Astrocyte (in vitro differentiated cells and primary cell): ENCODE measurements at regions not wholly inside any gene's neighbourhood (a gene's known extent, or its start where the extent isn't known, plus 50 kb on each side); places are given as distances from the start of the nearest gene placed in this dataset.

Source experiments
- DNase-seq: peaks from one replicate; pipeline ENCODE4 v3.0.0-alpha.2; 2010; ENCODE audit warnings: low read depth
- FAIRE-seq: peaks from 2 replicates; lab custom pipeline; 2011; peaks lifted over from hg19 to GRCh38; lab: Jason Lieb, UNC
- H2AFZ ChIP-seq: 2 replicates; pipeline ENCODE4 v1.6.0; 2012; ENCODE audit warnings: low read depth, low read length, inconsistent platforms
- H3K27ac ChIP-seq: 2 replicates; pipeline ENCODE4 v1.5.1; 2011; ENCODE audit warnings: low read depth, low read length, inconsistent platforms
- H3K27me3 ChIP-seq: 2 replicates; pipeline ENCODE4 v1.6.0; 2011; ENCODE audit warnings: low read length, inconsistent platforms; ENCODE audit not compliant: insufficient read depth
- H3K36me3 ChIP-seq: 2 replicates; pipeline ENCODE4 v1.5.1; 2011; ENCODE audit warnings: low read length, inconsistent platforms; ENCODE audit not compliant: insufficient read depth
- H3K4me1 ChIP-seq: 2 replicates; pipeline ENCODE4 v1.5.1; 2011; ENCODE audit warnings: low read length, inconsistent platforms; ENCODE audit not compliant: insufficient read depth
- H3K4me2 ChIP-seq: 2 replicates; pipeline ENCODE4 v1.6.0; 2012; ENCODE audit warnings: low read length, inconsistent platforms
- H3K4me3 ChIP-seq: 2 replicates; pipeline ENCODE4 v1.5.1; 2011; ENCODE audit warnings: low read depth, mild to moderate bottlenecking, low read length, inconsistent platforms; ENCODE audit not compliant: insufficient read depth
- H3K79me2 ChIP-seq: 2 replicates; pipeline ENCODE4 v1.6.0; 2012; ENCODE audit warnings: mild to moderate bottlenecking, low read length, inconsistent platforms; ENCODE audit not compliant: insufficient read depth
- H3K9ac ChIP-seq: 2 replicates; pipeline ENCODE4 v1.6.0; 2012; ENCODE audit warnings: mild to moderate bottlenecking, low read length, inconsistent platforms
- H3K9me3 ChIP-seq: 2 replicates; pipeline ENCODE4 v1.5.1; 2012; ENCODE audit warnings: low read depth, mild to moderate bottlenecking, low read length, inconsistent platforms; ENCODE audit not compliant: insufficient read depth
- H4K20me1 ChIP-seq: 2 replicates; pipeline ENCODE4 v1.6.0; 2012; ENCODE audit warnings: low read length, inconsistent platforms; ENCODE audit not compliant: insufficient read depth
- H3K27ac Mint-ChIP-seq: one replicate; pipeline ENCODE4 v1.8.0; 2021; ENCODE audit warnings: mild to moderate bottlenecking, mixed read lengths; ENCODE audit not compliant: unreplicated experiment
- H3K27me3 Mint-ChIP-seq: one replicate; pipeline ENCODE4 v1.8.0; 2021; ENCODE audit warnings: low read depth, mixed read lengths; ENCODE audit not compliant: unreplicated experiment
- H3K36me3 Mint-ChIP-seq: one replicate; pipeline ENCODE4 v1.8.0; 2021; ENCODE audit warnings: low read depth, mixed read lengths; ENCODE audit not compliant: unreplicated experiment
- H3K4me1 Mint-ChIP-seq: one replicate; pipeline ENCODE4 v1.8.0; 2021; ENCODE audit warnings: low read depth, mixed read lengths; ENCODE audit not compliant: unreplicated experiment
- H3K4me3 Mint-ChIP-seq: one replicate; pipeline ENCODE4 v1.8.0; 2021; ENCODE audit warnings: mild to moderate bottlenecking, moderate library complexity, mixed read lengths; ENCODE audit not compliant: unreplicated experiment
- H3K9me3 Mint-ChIP-seq: one replicate; pipeline ENCODE4 v1.8.0; 2021; ENCODE audit warnings: mild to moderate bottlenecking, mixed read lengths; ENCODE audit not compliant: unreplicated experiment
- EZH2 ChIP-seq: IDR thresholded peaks from 2 replicates; pipeline ENCODE4 v1.6.1; 2012; ENCODE audit warnings: mild to moderate bottlenecking, low read length, inconsistent platforms; ENCODE audit not compliant: insufficient read depth
- TF ChIP-seq, protein P1 (sequence below): IDR thresholded peaks from 2 replicates; pipeline ENCODE4 v1.5.1; 2011; ENCODE audit warnings: low read depth, mild to moderate bottlenecking, inconsistent platforms, low read length, moderate library complexity; ENCODE audit not compliant: insufficient read depth

DNA sequence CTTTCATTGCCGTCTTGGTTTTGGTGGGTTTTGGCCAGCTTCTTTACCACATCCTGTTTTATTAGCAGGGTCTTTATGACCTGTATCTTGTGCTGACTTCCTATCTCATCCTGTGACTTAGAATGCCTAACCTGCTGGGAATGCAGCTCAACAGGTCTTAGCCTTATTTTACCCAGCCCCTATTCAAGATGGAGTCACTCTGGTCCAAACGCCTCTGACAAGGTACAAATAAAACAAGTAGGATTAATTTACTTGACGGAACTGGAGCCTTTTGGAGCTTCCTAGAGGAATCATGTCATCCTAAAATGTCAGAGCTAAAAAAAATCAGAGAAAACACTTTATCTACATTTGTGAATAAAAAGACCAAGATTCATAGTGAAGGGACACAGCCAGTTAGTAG, 66.2 kb upstream of the ATXN3L start:
- Histone ChIP-seq H3K27me3 (no peaks in the 10 kb centered on the region), H3K79me2 (no peaks in the 10 kb centered on the region), H2AFZ (no peak overlapping the region), H3K9ac (no peak overlapping the region), H3K36me3 (no peaks in the 10 kb centered on the region), H3K4me3 (no peak overlapping the region), H4K20me1 (no peaks in the 10 kb centered on the region), H3K4me1 (peaks cover 10% of the 10 kb centered on the region), H3K4me2 (no peak overlapping the region), H3K27ac (no peak overlapping the region), H3K9me3 (no peaks in the 10 kb centered on the region)
- H3K4me3 Mint-ChIP-seq: no peak overlapping the region
- no peak for FAIRE-seq
- H3K4me1 Mint-ChIP-seq: peaks cover 16% of the 10 kb centered on the region
- H3K27me3 Mint-ChIP-seq: no peaks in the 10 kb centered on the region
- H3K9me3 Mint-ChIP-seq: peaks cover 3% of the 10 kb centered on the region
- H3K36me3 Mint-ChIP-seq: no peaks in the 10 kb centered on the region
- TF ChIP-seq EZH2: no peak
- TF ChIP-seq, protein P1, sequence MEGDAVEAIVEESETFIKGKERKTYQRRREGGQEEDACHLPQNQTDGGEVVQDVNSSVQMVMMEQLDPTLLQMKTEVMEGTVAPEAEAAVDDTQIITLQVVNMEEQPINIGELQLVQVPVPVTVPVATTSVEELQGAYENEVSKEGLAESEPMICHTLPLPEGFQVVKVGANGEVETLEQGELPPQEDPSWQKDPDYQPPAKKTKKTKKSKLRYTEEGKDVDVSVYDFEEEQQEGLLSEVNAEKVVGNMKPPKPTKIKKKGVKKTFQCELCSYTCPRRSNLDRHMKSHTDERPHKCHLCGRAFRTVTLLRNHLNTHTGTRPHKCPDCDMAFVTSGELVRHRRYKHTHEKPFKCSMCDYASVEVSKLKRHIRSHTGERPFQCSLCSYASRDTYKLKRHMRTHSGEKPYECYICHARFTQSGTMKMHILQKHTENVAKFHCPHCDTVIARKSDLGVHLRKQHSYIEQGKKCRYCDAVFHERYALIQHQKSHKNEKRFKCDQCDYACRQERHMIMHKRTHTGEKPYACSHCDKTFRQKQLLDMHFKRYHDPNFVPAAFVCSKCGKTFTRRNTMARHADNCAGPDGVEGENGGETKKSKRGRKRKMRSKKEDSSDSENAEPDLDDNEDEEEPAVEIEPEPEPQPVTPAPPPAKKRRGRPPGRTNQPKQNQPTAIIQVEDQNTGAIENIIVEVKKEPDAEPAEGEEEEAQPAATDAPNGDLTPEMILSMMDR: no peak
- no peak for DNase-seq
- H3K27ac Mint-ChIP-seq: no peak overlapping the region

DNA sequence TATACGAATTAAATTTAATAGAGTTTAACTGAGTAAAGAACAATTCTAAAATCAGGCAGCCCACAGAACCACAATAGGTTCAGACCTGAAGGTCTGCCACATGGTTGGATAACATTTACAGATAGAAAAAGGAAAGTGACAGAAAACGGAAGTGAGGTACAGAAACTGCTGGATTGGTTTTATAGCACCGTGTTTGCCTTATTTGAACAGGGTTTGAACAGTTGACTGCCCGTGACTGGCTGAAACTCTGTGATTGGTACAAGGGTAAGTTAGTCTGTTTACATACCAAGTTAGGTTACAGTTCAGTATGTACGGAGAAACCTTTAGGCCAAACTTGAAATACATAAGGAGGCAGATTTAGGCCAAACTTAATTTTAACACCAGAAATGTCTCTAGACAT, 64.1 kb upstream of the ATXN3L start:
- Histone ChIP-seq H4K20me1 (no peaks in the 10 kb centered on the region), H3K4me3 (no peak overlapping the region), H3K9ac (no peak overlapping the region), H3K79me2 (no peaks in the 10 kb centered on the region), H2AFZ (no peak overlapping the region), H3K4me1 (peaks cover 20% of the 10 kb centered on the region), H3K4me2 (no peak overlapping the region), H3K27me3 (no peaks in the 10 kb centered on the region), H3K27ac (no peak overlapping the region), H3K36me3 (no peaks in the 10 kb centered on the region), H3K9me3 (no peaks in the 10 kb centered on the region)
- Mint-ChIP-seq H3K27ac (no peak overlapping the region), H3K27me3 (no peaks in the 10 kb centered on the region), H3K4me3 (no peak overlapping the region), H3K9me3 (no peaks in the 10 kb centered on the region), H3K4me1 (peaks cover 28% of the 10 kb centered on the region), H3K36me3 (no peaks in the 10 kb centered on the region)
- TF ChIP-seq EZH2: no peak
- TF ChIP-seq, protein P1: no peak
- FAIRE-seq (peak; percentile 96), DNase-seq (no peak)

DNA sequence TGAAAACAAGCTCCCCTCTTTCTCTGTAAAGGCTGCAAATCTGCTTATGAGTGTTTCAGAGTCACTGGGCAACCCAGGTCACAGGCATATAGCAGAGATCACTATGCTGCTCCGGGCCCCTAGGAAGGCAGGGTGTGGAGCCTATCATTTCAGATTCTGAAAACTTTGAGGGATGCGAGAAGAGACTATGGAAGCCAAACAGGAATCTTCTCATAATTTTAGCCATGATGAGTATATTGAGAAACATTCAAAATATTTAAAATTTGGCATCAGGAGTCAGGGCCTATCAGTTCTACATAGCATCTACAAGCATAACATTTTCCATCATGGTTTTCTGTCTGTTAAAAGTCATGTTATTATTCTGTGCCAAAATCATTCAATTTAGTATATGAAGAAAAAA, 61.7 kb upstream of the ATXN3L start:
- no peaks in the 10 kb centered on the region for H3K36me3 Mint-ChIP-seq
- Histone ChIP-seq H3K36me3 (no peaks in the 10 kb centered on the region), H4K20me1 (no peaks in the 10 kb centered on the region), H2AFZ (no peak overlapping the region), H3K27me3 (no peaks in the 10 kb centered on the region), H3K9ac (peak overlapping the region; percentile 43), H3K4me2 (no peak overlapping the region), H3K4me1 (peaks cover 26% of the 10 kb centered on the region), H3K4me3 (no peak overlapping the region), H3K27ac (peak overlapping the region; percentile 61), H3K9me3 (no peaks in the 10 kb centered on the region), H3K79me2 (no peaks in the 10 kb centered on the region)
- no peak overlapping the region for H3K4me3 Mint-ChIP-seq
- TF ChIP-seq, protein P1: no peak
- TF ChIP-seq EZH2: no peak
- H3K4me1 Mint-ChIP-seq: peaks cover 25% of the 10 kb centered on the region
- DNase-seq (peak; percentile 60), FAIRE-seq (peak; percentile 100)
- no peak overlapping the region for H3K27ac Mint-ChIP-seq
- no peaks in the 10 kb centered on the region for H3K27me3 Mint-ChIP-seq
- H3K9me3 Mint-ChIP-seq: no peaks in the 10 kb centered on the region
